Kidney tubule cell (primary cell): ENCODE measurements at regions not wholly inside any gene's neighbourhood (a gene's known extent, or its start where the extent isn't known, plus 50 kb on each side); places are given as distances from the start of the nearest gene placed in this dataset.
"Not testable (repeated sequence)": the region's sequence is repeated elsewhere in the genome, so short reads cannot be mapped to it uniquely, and the experiment has no call there.

ENCODE experiments used
- DNase-seq: peaks from one replicate; pipeline ENCODE4 v3.0.0-alpha.2; 2018; ENCODE audit warnings: low spot score

- DNase-seq: no peak
These were observed 379.7 kb downstream of the MAT2B start for GRCh38 chr5:163885117-163885516.

GRCh38 chr5:163887854-163888253 is 382.4 kb downstream of the MAT2B start:
- DNase-seq: no peak

DNA sequence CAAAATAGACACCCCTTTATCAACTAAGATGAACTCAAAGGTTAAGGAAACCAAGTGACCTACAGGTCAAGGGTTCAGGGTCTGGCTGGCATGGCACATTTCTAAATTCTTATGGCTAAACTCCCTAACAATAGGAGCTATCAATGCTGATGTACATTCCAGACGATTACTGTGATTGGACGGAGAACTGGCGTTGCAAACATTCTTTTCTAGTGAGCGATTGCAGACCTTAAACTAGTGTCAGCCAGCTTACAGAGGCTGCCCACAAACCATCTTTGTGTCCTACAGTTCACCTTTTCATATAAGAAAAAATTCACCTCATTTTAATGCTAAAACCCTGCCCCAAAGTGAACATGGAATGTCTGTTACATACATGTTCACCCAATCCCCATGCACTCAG is 382.9 kb downstream of the MAT2B start:
- DNase-seq: no peak

- DNase-seq: no peak
These were observed 383.9 kb downstream of the MAT2B start for GRCh38 chr5:163889369-163889768.

DNA sequence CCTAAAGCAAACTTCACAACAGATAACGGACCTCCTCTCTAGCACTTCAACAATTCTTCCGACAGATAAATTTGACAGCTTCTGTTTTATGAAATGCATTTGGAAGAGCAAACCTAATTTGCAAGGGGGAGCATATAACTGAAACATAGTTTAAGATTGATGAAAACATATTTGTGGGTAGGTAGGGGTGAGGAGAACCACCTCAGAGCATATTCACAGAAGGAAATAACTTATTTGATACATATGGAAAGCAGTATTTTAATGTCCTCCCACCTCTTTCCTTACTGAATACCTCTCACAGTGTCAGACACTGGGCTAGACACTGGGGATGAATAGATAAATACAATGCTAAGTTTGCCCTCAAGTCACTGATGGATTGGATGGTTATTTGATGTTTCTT is 384.8 kb downstream of the MAT2B start:
- DNase-seq: no peak

DNA sequence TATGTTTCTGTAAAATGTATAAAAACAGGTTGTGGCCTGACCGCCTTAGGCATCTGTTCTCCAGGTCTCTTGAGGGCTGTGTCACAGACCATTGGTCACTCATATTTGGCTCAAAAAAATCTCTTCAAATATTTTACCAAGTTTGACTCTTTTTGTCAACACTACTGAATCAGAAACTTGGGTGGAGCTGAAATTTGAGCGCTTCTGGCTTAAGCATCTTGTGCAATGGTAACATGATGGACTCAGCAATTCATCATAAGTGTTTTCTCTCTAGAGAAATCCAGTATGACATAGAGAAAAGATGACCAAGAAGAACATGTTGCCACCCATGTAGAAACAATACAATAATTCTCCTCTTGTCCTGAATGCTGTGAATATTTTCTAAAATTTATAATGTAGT is 387.9 kb downstream of the MAT2B start:
- DNase-seq: no peak

GRCh38 chr5:163894645-163895044 is 389.2 kb downstream of the MAT2B start:
- DNase-seq: peak; percentile 32

- no peak for DNase-seq
These were observed 393.5 kb downstream of the MAT2B start for GRCh38 chr5:163898873-163899272.

DNA sequence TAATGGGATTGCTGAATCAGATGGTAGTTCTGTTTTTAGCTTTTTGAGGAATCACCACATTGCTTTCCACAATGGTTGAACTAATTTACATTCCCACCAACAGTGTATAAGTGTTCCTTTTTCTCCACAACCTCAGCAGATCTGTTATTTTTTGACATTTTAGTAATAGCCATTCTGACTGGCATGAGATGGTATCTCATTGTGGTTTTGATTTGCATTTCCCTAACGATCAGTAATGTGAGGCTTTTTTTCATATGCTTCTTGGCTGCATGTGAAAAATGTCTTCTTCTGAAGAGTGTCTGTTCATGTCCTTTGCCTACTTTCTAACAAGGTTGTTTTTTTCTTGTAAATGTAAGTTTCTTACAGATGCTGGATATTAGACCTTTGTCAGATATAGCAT is 402.4 kb downstream of the MAT2B start:
- DNase-seq: not testable (repeated sequence)

GRCh38 chr5:163908253-163908652 is 402.8 kb downstream of the MAT2B start:
- DNase-seq: no peak

DNA sequence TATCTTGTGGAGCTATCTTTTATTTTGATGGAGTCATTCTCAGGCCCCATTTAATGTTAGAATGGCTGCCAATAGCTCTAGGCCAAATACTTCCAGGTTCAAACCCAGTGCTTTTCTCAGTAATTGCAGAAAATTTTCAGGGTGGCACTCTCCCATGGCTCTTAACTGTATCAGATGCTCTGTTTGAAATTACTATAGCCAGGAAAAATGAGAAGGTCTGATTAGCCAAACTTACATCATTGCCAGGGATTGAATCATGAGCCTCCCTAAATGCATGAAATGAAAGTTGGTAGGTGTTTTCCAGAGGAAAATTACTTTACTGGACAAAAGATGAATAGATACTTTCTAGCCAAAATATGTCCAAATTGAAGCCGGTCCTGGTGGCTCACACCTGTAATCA is 404.8 kb downstream of the MAT2B start:
- DNase-seq: no peak

DNA sequence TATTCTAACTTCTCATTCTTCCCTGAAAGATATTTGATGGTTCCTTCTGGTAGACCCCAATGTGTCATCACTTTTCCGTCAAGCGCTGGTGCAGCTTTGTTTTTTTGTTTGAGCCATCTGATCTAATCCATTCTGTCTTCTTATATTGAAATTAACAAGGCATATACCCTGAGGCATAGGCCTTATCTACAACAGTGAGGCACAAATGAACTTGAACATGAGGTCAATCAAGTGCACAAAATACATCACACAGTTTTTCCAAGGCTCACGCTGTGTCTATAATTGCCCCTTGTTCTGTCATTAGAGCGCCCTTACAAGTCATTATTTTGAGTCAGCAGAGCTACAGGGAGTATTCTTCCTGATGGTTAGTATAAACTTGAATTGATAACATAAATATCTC is 406.6 kb downstream of the MAT2B start:
- DNase-seq: no peak

GRCh38 chr5:163913548-163913947 is 408.1 kb downstream of the MAT2B start:
- DNase-seq: no peak

- no peak for DNase-seq
These were observed 409.5 kb downstream of the MAT2B start for GRCh38 chr5:163914910-163915309.

DNA sequence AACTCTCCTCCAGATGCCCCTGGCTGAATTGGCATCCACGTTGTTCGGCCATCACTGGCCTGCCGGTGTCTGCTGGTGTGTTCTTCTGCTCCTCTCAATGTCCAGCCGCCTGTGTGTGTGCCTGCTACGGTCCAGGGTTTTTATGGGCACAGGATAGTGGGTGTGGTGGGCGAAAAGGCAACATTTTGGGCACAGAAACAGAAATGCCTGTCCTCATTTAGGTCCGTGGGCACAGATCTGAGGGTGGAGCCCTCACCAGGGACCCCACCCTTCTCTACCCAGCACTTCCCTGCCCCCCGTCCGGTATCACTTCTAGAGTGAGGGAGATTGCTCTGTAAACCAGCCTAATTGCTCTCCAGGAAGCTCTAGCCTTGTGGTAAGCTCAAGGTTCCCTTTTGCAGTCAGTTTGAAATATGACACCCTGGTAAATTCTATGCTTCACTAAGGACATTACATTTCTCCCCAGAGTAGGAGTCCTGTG is 410.1 kb downstream of the MAT2B start:
- no peak for DNase-seq

DNA sequence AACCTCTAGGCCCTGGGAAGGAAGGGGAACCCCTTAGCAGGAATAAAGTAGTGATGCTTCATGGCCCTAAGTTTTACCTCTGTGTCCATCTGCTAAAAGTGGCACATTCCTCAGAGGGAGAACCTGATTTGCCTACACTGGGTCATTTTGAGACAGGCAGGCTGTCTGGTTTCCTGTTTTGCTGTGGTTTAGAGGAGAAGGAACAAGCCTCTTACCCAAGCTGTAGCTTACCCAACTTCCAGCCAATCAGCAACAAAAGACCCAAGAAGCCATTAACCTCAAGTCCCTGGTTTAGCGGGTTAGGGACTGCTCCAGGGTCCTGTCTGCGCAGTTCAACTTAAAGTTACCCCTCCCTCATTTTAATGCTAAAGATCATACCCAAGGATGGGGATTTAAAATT is 411.0 kb downstream of the MAT2B start:
- DNase-seq: no peak

GRCh38 chr5:163916861-163917260 is 411.4 kb downstream of the MAT2B start:
- DNase-seq: no peak

- DNase-seq: no peak
These were observed 412.3 kb downstream of the MAT2B start for GRCh38 chr5:163917747-163918146.

DNA sequence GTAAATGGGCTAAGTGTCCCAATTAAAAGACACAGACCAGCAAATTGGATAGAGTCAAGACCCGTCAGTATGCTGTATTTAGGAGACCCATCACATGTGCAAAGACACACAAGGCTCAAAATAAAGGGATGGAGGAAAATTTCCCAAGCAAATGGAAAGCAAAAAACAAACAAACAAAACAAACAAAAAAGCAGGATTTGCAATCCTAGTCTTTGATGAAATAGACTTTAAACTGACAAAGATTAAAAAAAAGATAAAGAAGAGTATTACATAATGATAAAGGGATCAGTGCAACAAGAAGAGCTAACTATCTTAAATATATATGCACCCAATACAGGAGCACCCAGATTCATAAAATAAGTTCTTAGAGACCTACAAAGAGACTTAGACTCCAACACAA is 429.6 kb downstream of the MAT2B start:
- not testable (repeated sequence) for DNase-seq

DNA sequence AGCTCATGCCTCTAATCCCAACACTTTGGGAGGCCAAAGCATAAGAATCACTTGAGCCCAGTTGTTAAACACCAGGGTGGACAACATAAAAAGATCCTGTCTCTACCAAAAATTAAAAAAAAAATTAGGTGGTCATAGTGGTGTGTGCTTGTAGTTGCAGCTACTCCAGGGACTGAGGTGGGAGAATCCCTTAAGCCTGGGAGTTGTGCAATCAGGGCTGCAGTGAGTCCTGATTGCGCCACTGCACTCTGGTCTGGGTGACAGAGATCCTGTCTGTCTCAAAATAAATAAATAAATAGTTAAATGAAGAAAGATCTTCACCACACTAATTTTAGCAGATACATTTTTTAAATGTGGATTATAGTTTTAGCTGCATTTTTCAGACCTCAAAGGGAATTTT is 433.2 kb downstream of the MAT2B start:
- no peak for DNase-seq

- no peak for DNase-seq
These were observed 435.7 kb downstream of the MAT2B start for GRCh38 chr5:163941079-163941478.

DNA sequence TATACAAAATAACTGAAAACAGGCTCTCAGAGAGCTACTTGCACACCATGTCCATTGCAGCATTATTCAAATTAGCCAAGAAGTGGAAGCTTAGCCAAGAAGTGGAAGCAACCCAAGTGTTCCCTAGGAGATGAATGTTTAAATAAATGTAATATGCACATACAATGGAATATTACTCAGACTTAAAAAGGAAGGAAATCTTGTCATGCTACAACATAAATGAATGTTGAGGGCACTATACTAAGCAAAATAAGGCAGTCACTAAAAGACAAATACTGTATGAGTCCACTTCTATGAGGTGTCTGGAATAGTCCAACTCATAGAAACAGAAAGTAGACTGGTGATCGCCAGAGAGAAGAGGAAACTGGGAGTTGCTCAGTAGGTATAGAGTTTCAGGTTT is 438.1 kb downstream of the MAT2B start:
- DNase-seq: no peak

GRCh38 chr5:163944738-163945137 is 439.3 kb downstream of the MAT2B start:
- no peak for DNase-seq

- no peak for DNase-seq
These were observed 442.6 kb downstream of the MAT2B start for GRCh38 chr5:163947848-163948666.
